C1 segment of cervical spinal cord (tissue), 14 donors: ENCODE measurements at regions not wholly inside any gene's neighbourhood (a gene's known extent, or its start where the extent isn't known, plus 50 kb on each side); places are given as distances from the start of the nearest gene placed in this dataset.

Source experiments
- DNase-seq, 14 donors: peaks; one replicate each; lab custom pipeline; 2025; lab: John Stamatoyannopoulos, UW

DNA sequence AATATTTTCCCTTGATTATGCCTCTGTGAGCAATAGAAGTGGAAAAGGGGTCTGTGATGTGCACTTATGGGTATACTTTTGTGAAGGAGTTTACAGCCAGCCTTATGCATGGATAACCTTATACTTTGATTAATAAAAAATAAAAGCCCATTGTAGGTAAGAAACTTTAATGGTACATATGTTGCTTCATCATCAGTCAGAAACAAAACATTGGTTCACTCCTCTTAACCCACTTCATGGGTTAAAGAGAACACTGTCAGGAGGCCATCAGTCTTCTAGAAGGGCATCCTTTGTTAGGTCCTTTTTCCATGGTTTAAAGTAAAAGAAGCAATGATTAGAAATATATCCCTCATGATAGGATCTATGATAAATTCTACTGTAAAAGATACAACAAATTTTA, 952.1 kb upstream of the MIR17HG start:
- no peak for DNase-seq

DNA sequence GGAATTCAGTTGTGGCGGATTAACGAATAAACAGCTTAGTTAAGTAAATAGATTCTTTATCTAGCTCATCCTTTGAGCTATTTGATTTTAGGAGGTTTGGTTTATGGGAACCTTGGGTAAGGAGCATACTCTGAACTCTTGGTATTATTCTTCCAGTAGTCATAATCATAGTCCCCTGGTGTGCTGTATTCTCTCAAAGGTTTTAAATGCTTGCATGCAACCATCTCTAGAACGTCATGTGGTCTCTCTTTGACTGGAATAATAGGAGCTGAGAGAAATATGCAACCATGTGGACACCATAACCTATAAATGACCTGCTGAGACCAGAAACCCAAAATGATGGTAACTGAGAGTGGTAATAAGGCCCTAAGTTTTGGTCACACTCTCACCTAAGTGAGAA, 951.6 kb upstream of the MIR17HG start:
- DNase-seq, result no peak

DNA sequence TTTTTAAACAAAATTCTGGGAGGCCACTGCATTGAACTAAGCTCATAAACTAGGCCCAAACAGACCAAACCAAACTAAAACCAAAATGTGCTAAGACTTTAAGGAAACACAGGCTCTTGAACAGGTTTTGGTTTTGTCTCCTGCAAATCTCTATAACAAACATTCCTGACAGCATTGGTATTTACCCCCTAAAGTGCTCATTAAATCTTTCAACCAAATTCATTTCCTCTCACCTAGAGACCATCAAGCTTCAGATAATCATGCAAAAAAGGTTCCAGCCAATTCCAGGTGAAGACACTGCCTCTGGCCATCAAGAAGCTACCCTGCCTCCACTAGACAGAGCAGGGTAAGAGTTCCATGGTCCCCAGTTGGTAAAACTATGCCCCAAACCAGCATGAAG, 951.2 kb upstream of the MIR17HG start:
- DNase-seq, result no peak

DNA sequence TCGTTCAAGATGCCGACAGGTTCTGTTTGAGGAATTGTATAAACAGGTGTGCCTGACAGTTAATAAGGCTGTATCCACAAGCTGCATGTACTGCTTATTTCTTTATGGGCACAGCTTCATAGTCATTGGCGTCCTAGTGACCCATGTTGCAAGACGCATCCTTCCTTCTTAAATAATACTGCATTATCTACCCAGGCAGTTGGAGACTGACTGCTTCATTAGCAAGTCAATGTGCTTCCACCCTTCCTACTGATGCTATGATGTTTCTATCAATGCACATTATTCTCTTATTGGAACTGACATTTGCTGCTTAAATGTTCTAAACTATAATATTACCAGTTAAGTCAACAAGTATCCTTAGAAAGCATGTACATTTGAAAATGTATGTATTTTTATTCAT, 950.0 kb upstream of the MIR17HG start:
- no peak for DNase-seq

DNA sequence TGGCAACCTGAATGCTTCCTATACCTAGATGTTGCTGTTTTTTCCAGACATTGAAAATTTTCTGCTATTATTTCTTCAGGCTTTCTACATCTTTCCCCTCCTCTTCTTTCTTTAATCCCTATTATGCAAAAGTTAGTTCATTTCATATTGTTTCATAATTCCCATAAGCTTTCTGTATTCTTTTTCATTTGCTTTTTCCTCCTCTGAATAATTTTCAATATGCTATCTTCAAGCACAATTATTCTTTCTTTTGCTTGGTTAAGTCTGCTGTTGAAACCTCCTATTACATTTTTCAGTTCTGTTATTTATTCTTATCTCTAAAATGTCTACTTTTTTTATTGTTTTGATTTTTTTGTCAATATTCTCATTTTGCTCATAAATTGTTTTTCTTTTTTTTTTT, 947.1 kb upstream of the MIR17HG start:
- DNase-seq, result no peak

DNA sequence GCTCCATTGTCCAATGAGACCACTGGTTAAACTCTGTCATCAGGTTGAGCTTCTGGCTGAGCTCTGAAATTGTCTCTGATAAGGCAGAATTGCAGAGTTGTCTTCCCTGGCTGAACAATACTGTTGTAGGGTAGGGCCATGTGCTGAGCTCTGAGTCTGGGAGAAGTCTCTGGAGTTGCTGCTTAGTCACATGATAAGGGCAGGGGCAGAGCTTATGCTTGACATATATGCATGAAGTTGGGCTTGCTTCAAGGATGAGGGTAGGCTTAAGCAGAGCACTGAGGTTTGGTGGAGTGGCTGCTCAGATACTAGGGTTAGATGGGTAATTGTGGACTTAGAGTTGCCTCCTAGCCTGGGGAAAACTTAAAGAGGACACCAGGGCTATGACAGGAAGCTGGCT, 946.3 kb upstream of the MIR17HG start:
- DNase-seq, result no peak

DNA sequence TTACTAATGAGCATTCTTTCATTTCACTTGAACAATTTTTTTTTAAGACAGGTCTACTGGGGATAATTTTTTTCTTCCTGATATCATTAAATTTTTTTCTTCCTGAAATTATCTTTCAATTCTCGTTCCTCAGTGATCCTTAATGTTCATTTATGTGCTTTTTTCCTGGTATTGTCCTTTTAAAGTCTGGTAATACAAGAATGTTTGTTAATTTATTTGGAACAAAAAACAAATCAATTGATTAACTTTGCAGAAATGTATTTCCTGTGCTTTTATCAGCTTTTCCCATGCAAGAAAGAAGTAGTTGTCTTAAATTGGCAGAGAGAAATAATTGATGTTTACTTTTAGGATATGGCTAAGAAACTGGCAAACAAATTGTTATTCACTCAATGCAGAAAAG, 945.4 kb upstream of the MIR17HG start:
- DNase-seq, result no peak

DNA sequence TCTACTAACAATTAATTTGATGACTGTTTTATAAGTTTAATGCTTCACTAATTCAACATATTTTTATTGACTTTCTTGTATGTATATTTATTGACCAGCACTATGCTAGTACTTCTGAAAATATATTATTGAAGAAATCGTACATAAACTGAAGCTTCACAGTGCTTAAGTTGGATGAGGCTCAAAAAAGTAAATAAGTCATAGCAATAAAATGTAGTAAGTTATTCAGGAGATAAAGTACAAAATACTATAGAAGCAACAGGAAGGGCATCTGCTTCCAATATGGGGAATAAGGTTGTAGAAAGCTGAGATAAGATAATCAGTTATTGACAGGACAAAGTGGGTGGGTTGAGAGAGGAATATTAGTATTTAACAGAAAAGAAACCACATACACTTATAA, 944.9 kb upstream of the MIR17HG start:
- no peak for DNase-seq

DNA sequence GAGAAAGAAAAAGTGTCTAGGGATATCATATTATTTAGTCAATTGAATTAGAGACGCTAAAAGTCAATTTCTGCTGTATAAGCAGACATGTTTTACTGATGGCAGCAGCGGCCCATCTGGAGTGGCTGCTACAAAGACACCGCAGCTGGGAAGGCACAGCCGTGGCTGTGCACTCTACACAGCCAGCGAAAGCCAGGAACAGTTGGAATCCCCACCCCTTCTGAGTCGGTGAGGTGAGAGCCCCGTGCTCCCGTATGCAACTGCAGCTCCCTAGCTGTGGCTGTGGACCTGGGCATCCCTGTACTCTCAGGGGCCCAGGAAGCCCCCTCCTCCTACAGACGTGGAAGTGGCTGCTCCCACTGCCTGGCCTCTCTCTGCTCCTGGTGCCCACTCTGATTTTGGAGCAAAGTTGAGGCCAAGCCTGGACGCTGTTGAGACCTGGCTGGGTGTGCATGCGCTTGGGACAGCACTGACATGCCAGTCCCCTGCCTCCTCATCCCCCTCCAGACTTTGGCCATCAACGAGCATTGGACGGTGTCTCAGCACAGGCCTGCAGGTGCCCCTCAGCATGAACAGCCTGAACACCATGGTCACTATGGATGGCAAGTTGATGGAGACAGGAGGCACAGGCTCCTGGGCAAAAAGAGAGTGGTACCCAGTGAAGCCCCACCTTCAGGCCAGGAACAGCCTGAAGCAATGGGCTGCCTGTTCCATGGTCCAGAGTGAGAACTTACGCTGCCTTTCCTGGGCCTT, 944.0 kb upstream of the MIR17HG start:
- no peak for DNase-seq

DNA sequence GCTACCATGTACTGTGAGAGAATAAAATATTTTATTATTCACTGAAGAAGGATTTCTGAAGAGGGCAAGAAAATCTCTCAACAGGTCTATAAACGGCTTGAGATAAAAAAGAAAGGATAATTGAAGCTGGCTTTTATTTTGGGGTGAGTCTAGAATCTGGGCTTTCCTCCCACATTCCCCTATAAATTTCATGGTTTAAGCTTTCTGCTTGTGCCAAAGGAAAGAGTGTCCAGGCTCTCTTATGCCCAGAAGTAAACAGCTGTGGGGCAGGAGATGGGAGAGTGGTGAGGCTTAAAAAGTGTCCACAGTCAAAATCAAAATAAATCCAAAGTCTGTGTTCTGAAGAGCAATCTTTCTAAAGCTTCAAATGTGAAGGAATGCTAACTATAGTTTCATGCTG, 942.2 kb upstream of the MIR17HG start:
- no peak for DNase-seq

DNA sequence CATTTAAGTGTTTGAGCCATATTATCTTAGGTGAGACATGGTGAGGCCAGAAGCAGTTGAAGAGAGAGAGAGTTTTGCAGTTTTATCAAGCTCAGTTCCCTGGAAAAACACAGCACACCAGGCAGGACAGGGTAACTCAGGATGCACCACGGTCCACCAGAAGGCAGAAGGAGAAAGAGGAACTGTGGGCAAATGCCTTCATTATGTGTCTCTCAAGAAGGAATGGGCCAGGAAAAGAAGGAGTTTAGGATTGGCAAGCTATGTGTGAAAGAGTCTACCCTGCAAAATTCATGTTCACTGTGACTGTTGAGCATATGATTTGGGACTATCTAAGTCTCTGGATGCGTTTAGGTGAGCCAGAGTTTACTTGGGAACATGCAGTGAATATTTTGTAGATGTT, 934.5 kb upstream of the MIR17HG start:
- DNase-seq, result no peak

DNA sequence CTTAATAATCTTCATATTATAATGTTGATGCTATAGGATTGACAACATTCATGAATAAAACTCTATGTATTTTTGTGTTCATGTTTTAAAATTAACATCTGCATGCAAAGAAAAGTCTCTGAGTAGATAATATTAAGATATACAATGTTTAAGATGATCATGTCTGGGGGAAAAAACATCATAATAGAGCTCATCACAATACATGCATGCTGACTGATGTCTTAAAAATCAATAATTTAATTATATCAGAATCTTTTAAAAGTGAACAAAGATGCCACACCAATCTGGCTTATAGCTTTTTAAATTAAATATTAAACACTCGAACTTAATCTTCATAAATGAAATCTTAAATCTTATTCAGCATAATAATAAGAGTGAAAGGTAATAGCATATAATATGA, 933.9 kb upstream of the MIR17HG start:
- DNase-seq, result no peak

DNA sequence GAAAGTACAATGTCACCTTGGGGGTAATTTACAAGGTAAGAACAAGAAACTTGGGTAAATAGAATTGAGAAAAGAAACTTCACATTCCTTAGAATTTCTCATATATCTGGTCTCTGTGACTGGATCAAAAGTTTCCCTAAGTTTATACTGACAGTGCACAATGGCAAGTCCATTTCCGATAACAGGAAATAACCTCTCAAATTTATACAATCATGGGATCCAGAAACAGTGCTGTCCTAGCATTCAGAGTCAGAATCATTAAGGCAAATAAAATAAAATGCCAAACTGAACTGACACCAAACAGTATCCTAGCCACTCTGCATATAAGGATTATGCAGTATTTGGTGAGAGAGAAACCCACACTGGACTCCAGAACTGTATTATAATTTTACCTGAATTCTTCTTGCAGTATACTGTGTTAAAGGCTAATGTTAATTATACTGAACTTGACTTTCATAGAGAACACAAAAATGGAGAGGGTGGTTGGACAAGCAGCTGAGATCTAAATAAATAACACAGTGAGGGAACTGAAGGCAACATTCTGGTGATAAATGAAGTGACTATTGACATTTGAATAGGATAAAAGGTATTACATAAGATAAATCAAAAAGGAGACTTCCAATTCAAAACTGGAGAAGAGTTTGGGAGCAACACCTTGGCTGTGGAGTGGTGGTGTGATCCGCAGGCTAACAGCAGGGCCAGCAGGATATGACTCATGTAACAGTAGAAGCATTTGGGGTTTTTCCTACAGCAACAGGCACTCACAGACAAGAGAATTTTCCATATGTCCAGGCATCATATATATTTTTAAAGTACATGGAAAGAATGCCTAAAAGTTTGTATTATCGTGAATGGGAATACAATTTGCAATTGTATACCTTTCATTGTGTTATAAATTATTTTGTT, 932.5 kb upstream of the MIR17HG start:
- no peak for DNase-seq

DNA sequence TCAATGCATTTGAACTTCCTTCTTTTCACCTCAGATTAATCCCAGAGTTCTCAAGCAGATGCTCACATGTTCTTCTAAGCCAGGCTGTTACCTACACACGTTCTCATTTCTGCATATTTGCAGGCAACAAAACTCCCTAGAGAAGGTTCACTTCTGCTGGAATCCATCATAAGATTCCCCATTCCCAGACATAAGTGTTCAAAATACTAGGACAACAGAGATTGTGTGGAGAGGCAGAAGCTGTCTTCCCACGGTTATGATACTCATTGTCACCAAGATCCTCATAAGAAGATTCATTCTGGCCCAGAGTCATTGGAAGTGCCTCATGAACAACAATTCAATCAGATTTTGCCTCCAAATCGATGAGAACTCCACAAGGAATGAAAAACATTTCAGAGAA, 931.6 kb upstream of the MIR17HG start:
- no peak for DNase-seq

DNA sequence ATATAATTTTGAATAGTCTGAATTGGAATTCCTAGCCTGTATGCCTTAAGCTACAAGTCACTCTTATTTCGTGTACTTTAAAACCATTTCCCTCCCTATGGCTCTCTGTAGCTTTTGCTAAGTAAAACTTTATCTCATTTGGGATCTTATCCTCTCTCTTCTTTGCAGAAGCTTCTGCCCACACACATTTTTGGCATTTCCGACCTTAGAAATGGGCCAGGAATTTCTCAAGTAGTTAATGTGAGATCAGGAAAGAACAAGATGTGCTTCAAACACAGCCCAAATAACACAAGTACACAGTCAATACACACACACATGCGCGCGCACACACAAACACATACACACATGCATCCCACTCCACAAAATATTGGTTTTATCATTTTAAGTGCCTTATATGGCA, 931.0 kb upstream of the MIR17HG start:
- DNase-seq, result no peak

DNA sequence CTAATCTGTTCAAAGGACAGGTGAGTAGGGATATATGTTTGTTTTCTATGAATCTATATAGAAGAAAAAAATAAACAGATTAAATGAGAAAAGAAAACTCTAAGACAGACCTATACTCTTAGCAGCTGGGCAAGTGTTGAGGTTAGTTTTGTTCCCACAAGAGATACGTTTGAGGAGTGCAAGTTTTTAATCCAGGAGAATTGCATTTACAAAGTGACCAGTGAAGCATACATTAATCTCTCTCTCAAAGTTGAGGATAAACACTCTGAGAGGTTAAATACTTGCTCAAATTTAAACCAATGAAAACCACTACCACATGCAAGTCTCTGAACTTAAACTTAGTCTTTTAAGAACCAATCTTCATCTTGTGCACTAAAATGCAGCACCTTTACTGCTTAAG, 930.5 kb upstream of the MIR17HG start:
- no peak for DNase-seq

DNA sequence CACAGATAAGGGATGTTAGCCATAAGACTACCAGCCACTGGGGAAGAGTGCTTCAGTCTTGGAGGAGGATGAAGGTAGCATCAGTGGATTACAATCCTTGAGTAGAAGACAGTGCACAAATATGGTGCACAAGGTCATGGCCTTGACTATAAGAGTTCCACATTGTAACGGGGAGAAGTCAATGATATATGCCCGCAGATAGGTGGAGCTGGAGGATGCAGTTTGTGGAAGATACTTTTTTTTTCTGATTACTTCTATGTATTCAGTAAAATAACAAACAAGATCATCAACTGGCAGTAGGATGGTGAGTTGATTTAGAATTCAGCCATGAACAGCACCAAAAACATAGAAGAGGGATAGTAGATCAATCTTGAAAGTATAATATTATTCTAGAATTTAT, 926.8 kb upstream of the MIR17HG start:
- DNase-seq, result no peak

DNA sequence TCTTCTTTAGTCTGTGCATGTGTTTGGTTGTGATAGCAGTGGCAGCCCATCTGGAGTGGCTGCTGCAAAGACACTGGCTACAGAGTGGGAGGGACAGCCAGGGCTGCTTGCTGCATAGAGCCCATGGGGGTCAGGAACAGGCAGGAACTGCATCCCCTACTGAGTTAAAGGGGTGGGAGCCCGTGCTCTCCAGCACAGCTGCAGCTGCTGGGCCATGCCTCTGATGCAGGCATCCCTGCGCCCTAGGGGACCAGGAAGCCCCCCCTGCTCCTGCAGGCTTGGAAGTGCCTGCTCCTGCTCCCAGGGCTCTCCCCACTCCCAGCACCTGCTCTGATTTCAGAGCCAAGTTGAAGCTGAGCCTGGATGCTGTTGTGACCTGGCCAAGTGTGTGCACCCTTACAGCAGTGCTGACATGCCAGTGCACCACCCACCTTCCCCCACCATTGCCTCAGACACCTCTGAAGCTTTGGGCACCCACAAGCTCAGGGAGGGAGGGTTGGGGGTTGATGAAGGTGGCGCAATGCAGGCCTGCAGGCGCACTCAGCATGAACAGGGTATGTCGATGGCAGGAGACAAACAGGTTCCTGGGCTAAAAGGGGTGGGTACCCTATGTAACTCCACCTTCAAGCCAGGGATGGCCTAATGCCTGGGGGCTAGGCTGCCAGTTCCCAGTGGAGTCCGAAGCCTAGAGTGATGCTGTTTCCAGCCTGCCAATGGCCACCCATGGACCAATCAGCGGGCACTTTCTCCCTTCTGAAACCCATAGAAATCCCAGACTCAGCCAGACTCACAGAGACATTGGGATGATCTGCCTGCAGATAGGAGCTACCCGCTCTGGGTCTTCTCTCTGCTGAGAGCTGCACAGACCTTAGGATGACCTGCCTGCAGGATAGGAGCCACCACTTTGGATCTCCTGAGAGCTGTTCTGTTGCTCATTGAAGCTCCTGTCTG, 919.9 kb upstream of the MIR17HG start:
- DNase-seq, result no peak

DNA sequence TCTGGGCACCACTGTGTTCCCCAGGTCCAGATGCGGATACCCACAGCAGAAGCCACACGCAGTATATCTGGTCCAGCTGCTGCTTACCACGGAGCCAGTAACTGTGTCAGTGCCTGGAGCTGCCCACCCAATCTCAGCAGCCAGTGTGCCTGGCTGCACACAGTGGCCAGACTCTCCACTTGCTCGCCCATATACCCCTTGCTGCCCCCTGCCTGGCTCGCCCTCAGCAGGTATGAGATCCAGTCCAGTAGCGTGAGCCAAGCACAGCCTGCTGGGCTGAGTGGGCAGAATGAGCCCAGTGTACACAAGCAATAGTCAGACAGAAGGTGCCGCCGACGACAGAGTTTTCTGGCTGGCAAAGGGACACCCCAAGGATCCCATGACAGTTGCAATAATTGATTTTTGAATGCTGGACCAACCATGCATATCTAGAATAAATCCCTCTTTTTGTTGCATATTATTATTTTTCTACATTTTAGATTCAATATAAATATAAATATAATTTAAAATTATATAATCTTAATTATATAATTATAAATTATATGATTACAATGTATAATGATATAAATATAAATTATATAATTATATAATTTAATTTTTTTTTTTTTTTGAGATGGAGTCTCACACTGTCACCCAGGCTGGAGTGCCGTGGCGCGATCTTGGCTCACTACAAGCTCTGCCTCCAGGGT, 918.8 kb upstream of the MIR17HG start:
- no peak for DNase-seq

DNA sequence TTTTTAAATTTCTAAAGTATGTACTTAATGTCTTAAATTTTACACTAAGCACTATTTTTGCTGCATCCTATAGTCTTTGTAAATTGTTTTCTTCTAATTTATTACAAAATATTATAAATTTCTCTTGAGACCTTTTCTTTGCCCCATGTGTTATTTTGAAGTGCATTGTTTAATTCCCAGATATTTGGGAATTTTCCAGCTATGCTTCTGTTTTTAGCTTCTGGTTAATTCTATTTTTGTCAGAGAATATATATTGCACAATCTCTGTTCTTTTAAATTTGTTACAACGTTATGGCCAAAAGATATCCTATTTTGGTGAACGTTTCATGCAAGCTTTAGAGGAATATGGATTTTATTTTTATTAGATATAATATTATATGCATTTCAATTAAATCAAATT, 917.4 kb upstream of the MIR17HG start:
- DNase-seq, result no peak

DNA sequence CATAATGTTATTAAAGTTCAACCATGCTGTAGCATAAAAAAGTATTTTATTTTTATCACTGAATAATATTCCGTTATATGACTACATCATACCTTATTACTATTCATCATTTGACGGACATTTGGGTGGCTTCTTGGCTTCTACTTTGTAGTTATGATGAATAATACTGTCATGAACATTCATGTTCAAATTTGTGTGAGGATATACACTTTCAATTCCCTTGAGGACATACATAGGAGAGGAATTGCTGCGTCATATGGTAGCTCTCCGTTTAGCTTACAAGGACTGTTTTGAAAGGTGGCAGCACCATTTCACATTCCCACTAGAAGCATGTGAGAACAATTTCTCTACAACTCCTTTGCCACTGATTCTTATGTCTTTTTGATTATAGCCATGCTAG, 910.8 kb upstream of the MIR17HG start:
- DNase-seq, result no peak
